ENCODE measurements at regions not wholly inside any gene's neighbourhood (a gene's known extent, or its start where the extent isn't known, plus 50 kb on each side); places are given as distances from the start of the nearest gene placed in this dataset.
"Not testable (repeated sequence)": the region's sequence is repeated elsewhere in the genome, so short reads cannot be mapped to it uniquely, and the experiment has no call there.

DNA sequence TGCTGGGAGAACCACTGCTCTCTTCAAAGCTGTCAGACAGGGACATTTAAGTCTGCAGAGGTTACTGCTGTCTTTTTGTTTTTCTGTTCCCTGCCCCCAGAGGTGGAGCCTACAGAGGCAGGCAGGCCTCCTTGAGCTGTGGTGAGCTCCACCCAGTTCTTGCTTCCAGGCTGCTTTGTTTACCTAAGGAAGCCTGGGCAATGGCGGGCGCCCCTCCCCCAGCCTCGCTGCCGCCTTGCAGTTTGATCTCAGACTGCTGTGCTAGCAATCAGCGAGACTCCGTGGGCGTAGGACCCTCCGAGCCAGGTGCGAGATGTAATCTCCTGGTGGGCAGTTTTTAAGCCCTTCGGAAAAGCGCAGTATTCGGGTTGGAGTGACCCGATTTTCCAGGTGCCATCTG is 65.8 kb upstream of the KYNU start:
- TF ChIP-seq NFRKB (IDR thresholded peaks at IDR 0.05); L3MBTL2 (conservative IDR thresholded peaks at IDR 0.05); ZNF384 (IDR thresholded peaks at IDR 0.05); FOXM1 (IDR thresholded peaks at IDR 0.05; ENCODE audit: borderline replicate concordance); SP1 (IDR thresholded peaks at IDR 0.05); LEF1 (IDR thresholded peaks at IDR 0.05; ENCODE audit: borderline replicate concordance); FOXA1 (IDR thresholded peaks at IDR 0.05): not testable (repeated sequence)
- TF ChIP-seq, protein P1, sequence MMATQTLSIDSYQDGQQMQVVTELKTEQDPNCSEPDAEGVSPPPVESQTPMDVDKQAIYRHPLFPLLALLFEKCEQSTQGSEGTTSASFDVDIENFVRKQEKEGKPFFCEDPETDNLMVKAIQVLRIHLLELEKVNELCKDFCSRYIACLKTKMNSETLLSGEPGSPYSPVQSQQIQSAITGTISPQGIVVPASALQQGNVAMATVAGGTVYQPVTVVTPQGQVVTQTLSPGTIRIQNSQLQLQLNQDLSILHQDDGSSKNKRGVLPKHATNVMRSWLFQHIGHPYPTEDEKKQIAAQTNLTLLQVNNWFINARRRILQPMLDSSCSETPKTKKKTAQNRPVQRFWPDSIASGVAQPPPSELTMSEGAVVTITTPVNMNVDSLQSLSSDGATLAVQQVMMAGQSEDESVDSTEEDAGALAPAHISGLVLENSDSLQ (IDR thresholded peaks at IDR 0.05): not testable (repeated sequence)
